ENCODE measurements at regions not wholly inside any gene's neighbourhood (a gene's known extent, or its start where the extent isn't known, plus 50 kb on each side); places are given as distances from the start of the nearest gene placed in this dataset.

DNA sequence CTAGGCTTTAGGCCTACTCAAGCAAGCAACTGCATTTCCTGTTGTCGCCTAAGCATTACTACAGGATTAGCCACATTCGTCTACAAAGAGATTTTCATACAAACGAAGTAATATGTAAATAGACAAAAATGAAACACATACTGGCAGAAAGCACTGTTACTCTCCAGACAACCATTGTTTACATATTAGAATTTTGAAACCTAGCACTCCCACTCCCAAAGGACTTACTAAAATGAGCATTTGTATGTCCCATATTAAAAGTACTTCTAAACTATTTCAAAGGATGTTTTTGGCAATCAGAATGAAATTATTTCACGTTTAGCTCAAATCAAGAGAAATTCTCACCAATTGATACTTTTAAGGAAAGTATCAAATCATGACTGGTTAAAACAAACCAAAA lies 570.8 kb downstream of the PRR32 start (continued):
- TF ChIP-seq, protein P1, sequence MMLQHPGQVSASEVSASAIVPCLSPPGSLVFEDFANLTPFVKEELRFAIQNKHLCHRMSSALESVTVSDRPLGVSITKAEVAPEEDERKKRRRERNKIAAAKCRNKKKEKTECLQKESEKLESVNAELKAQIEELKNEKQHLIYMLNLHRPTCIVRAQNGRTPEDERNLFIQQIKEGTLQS (IDR thresholded peaks at IDR 0.05; ENCODE audit: insufficient read depth, low read depth, low read length): no peak
- no peak for TF ChIP-seq CEBPB (IDR thresholded peaks at IDR 0.05; ENCODE audit: low read depth, low read length)
- TF ChIP-seq JUND (IDR thresholded peaks at IDR 0.05; ENCODE audit: low read length): no peak
- TF ChIP-seq CHD2 (IDR thresholded peaks at IDR 0.05; ENCODE audit: low read length): no peak
